ENCODE measurements at regions not wholly inside any gene's neighbourhood (a gene's known extent, or its start where the extent isn't known, plus 50 kb on each side); places are given as distances from the start of the nearest gene placed in this dataset.

GRCh38 chr5:98363157-98363556, 410.3 kb upstream of the RGMB start:
- Mint-ChIP-seq H3K27me3 (ENCODE audit: low read depth, unreplicated experiment) (no peaks in the 10 kb centered on the region), H3K9me3 (ENCODE audit: unreplicated experiment) (peaks cover 4% of the 10 kb centered on the region), H3K36me3 (ENCODE audit: low read depth, unreplicated experiment) (peaks cover 1% of the 10 kb centered on the region), H3K4me3 (ENCODE audit: unreplicated experiment) (no peak overlapping the region), H3K27ac (ENCODE audit: unreplicated experiment) (no peak overlapping the region), H3K4me1 (ENCODE audit: low read depth, unreplicated experiment) (no peaks in the 10 kb centered on the region)
- Histone ChIP-seq H4K20me1 (ENCODE audit: insufficient read depth, low read length) (no peaks in the 10 kb centered on the region), H3K27ac (ENCODE audit: low read depth, low read length) (no peak overlapping the region), H3K27me3 (ENCODE audit: insufficient read depth, low read length) (no peaks in the 10 kb centered on the region), H2AFZ (ENCODE audit: low read depth, low read length) (no peak overlapping the region), H3K4me2 (ENCODE audit: low read length) (no peak overlapping the region), H3K79me2 (ENCODE audit: insufficient read depth, low read length) (no peaks in the 10 kb centered on the region), H3K4me1 (ENCODE audit: insufficient read depth, low read length) (no peaks in the 10 kb centered on the region), H3K9me3 (ENCODE audit: insufficient read depth, low read depth, low read length) (peaks cover 3% of the 10 kb centered on the region), H3K4me3 (ENCODE audit: insufficient read depth, low read depth, low read length) (no peak overlapping the region), H3K36me3 (ENCODE audit: insufficient read depth, low read length) (no peaks in the 10 kb centered on the region), H3K9ac (ENCODE audit: low read length) (no peak overlapping the region)
- DNase-seq (ENCODE audit: low read depth) = no peak
- FAIRE-seq = no peak
- TF ChIP-seq EZH2 (IDR thresholded peaks at IDR 0.05; ENCODE audit: insufficient read depth, low read length) (no peak), CTCF (IDR thresholded peaks at IDR 0.05; ENCODE audit: insufficient read depth, low read depth, low read length) (no peak)

- H3K4me3 ChIP-seq (ENCODE audit: insufficient read depth, low read depth, low read length) = no peak overlapping the region
- H3K79me2 ChIP-seq (ENCODE audit: insufficient read depth, low read length) = no peaks in the 10 kb centered on the region
- H3K9me3 Mint-ChIP-seq (ENCODE audit: unreplicated experiment) = no peaks in the 10 kb centered on the region
- no peaks in the 10 kb centered on the region for H3K27me3 Mint-ChIP-seq (ENCODE audit: low read depth, unreplicated experiment)
- no peak overlapping the region for H3K4me3 Mint-ChIP-seq (ENCODE audit: unreplicated experiment)
- TF ChIP-seq EZH2 (IDR thresholded peaks at IDR 0.05; ENCODE audit: insufficient read depth, low read length) (no peak), CTCF (IDR thresholded peaks at IDR 0.05; ENCODE audit: insufficient read depth, low read depth, low read length) (no peak)
- no peaks in the 10 kb centered on the region for H3K4me1 ChIP-seq (ENCODE audit: insufficient read depth, low read length)
- H3K27me3 ChIP-seq (ENCODE audit: insufficient read depth, low read length) = no peaks in the 10 kb centered on the region
- peaks cover 1% of the 10 kb centered on the region for H3K36me3 Mint-ChIP-seq (ENCODE audit: low read depth, unreplicated experiment)
- FAIRE-seq = no peak
- no peak overlapping the region for H3K9ac ChIP-seq (ENCODE audit: low read length)
- H3K4me2 ChIP-seq (ENCODE audit: low read length) = no peak overlapping the region
- H3K36me3 ChIP-seq (ENCODE audit: insufficient read depth, low read length) = no peaks in the 10 kb centered on the region
- no peaks in the 10 kb centered on the region for H3K4me1 Mint-ChIP-seq (ENCODE audit: low read depth, unreplicated experiment)
- H4K20me1 ChIP-seq (ENCODE audit: insufficient read depth, low read length) = no peaks in the 10 kb centered on the region
- H3K9me3 ChIP-seq (ENCODE audit: insufficient read depth, low read depth, low read length) = peaks cover 3% of the 10 kb centered on the region
- H3K27ac ChIP-seq (ENCODE audit: low read depth, low read length) = no peak overlapping the region
- H3K27ac Mint-ChIP-seq (ENCODE audit: unreplicated experiment) = no peak overlapping the region
- H2AFZ ChIP-seq (ENCODE audit: low read depth, low read length) = no peak overlapping the region
- no peak for DNase-seq (ENCODE audit: low read depth)
These were observed 408.9 kb upstream of the RGMB start for GRCh38 chr5:98364549-98364948.

GRCh38 chr5:98365126-98365525, 408.3 kb upstream of the RGMB start:
- H3K4me1 Mint-ChIP-seq (ENCODE audit: low read depth, unreplicated experiment) = no peaks in the 10 kb centered on the region
- TF ChIP-seq CTCF (IDR thresholded peaks at IDR 0.05; ENCODE audit: insufficient read depth, low read depth, low read length) (no peak), EZH2 (IDR thresholded peaks at IDR 0.05; ENCODE audit: insufficient read depth, low read length) (no peak)
- no peaks in the 10 kb centered on the region for H3K79me2 ChIP-seq (ENCODE audit: insufficient read depth, low read length)
- H3K27me3 ChIP-seq (ENCODE audit: insufficient read depth, low read length) = no peaks in the 10 kb centered on the region
- H3K27ac Mint-ChIP-seq (ENCODE audit: unreplicated experiment) = no peak overlapping the region
- no peak overlapping the region for H3K27ac ChIP-seq (ENCODE audit: low read depth, low read length)
- no peak overlapping the region for H3K4me3 Mint-ChIP-seq (ENCODE audit: unreplicated experiment)
- no peak for DNase-seq (ENCODE audit: low read depth)
- peaks cover 3% of the 10 kb centered on the region for H3K9me3 ChIP-seq (ENCODE audit: insufficient read depth, low read depth, low read length)
- no peak overlapping the region for H3K4me3 ChIP-seq (ENCODE audit: insufficient read depth, low read depth, low read length)
- H3K36me3 Mint-ChIP-seq (ENCODE audit: low read depth, unreplicated experiment) = peaks cover 1% of the 10 kb centered on the region
- no peak overlapping the region for H3K4me2 ChIP-seq (ENCODE audit: low read length)
- no peak for FAIRE-seq
- no peaks in the 10 kb centered on the region for H3K36me3 ChIP-seq (ENCODE audit: insufficient read depth, low read length)
- no peaks in the 10 kb centered on the region for H3K27me3 Mint-ChIP-seq (ENCODE audit: low read depth, unreplicated experiment)
- H3K9me3 Mint-ChIP-seq (ENCODE audit: unreplicated experiment) = no peaks in the 10 kb centered on the region
- H4K20me1 ChIP-seq (ENCODE audit: insufficient read depth, low read length) = no peaks in the 10 kb centered on the region
- H3K4me1 ChIP-seq (ENCODE audit: insufficient read depth, low read length) = no peaks in the 10 kb centered on the region
- H3K9ac ChIP-seq (ENCODE audit: low read length) = no peak overlapping the region
- H2AFZ ChIP-seq (ENCODE audit: low read depth, low read length) = no peak overlapping the region
